Endothelial cell of umbilical vein (primary cell): ENCODE measurements at regions not wholly inside any gene's neighbourhood (a gene's known extent, or its start where the extent isn't known, plus 50 kb on each side); places are given as distances from the start of the nearest gene placed in this dataset.

Experiments used
- CTCF ChIP-seq, 2 donors: IDR thresholded peaks; 1 replicate in 1 of 2; 2 replicates in 1 of 2; pipeline ENCODE4 v1.5.1; 2011; ENCODE audit warnings: low read length in 2 of 2, mild to moderate bottlenecking in 2 of 2, moderate library complexity in 2 of 2, control low read depth in 1 of 2, inconsistent platforms in 1 of 2, low read depth in 1 of 2; ENCODE audit not compliant: insufficient read depth in 1 of 2; ENCODE audit errors: extremely low read depth in 1 of 2
- EZH2 ChIP-seq: IDR thresholded peaks from 2 replicates; pipeline ENCODE4 v1.6.1; 2012; ENCODE audit warnings: borderline replicate concordance, low read depth, mild to moderate bottlenecking, moderate library complexity, low read length, inconsistent platforms; ENCODE audit not compliant: severe bottlenecking
- MYC ChIP-seq: IDR thresholded peaks from one replicate; pipeline ENCODE4 v1.6.1; 2011; ENCODE audit warnings: mild to moderate bottlenecking, low read depth, low read length
- POLR2A ChIP-seq: IDR thresholded peaks from 2 replicates; pipeline ENCODE4 v1.6.1; 2012; ENCODE audit warnings: low read depth, mild to moderate bottlenecking, control low read depth, low read length
- POLR2AphosphoS5 ChIP-seq: IDR thresholded peaks from 2 replicates; pipeline ENCODE4 v1.6.1; 2012; ENCODE audit warnings: low read depth, mild to moderate bottlenecking, control low read depth, low read length, moderate library complexity; ENCODE audit not compliant: insufficient read depth

- TF ChIP-seq POLR2AphosphoS5 (no peak), CTCF (IDR thresholded peaks at IDR 0.05; ENCODE audit: extremely low read depth in 1 of 2, insufficient read depth in 1 of 2, low read depth in 1 of 2, low read length in 2 of 2) (no peak), EZH2 (no peak), MYC (no peak), POLR2A (no peak)
Observed at GRCh38 chr14:48140804-48141203, 465.4 kb upstream of the MDGA2 start.
